ENCODE measurements at regions not wholly inside any gene's neighbourhood (a gene's known extent, or its start where the extent isn't known, plus 50 kb on each side); places are given as distances from the start of the nearest gene placed in this dataset.

DNA sequence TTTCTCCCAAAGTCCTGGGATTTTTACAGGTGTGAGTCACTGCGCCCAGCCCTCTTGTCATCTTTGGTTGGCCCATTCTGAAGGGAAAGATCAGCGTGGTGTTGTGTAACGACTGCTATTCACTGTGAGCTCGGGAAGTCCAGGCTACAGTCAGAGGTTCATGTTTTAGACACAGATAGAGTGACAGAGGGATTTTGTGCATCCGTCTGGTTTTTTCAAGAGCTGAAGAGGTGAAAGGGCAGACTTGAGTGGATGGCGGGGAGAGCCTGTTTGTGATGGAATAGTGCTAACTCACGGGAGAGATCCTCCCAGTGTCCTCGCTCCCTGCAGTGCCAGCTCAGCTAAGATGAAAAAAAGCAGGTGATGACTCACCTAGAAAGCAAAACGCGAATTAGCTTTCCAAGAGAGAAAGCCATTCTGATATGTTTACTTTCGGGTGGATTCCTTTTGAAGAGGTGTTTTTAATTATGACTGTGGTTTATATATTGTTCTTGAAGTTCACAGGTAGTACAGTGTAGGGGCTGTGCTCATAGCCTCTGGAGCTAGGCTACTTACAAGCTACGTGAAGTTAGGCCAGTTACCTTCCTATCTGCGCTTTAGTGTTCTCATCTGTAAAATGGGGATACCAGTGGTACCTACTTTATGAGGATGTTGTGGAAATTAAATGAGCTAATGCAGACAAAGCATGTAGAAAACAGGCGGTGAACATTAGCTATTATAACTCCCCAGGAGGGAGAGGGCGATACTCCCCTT is 67.2 kb downstream of the C11orf91 start:
- peak overlapping the region; percentile 88 for H3K27ac ChIP-seq (ENCODE audit: low read length)
- CTCF ChIA-PET = interaction anchor here (0.6 kb wide), 1 partner anchor 231 kb away, joined by 3 read pairs; no protein-coding TSS in a partner anchor
- H3K4me3 ChIP-seq (ENCODE audit: low read length) = peak overlapping the region; percentile 51; the same call in 1 of the 2 replicates
- TF ChIP-seq, protein P1, sequence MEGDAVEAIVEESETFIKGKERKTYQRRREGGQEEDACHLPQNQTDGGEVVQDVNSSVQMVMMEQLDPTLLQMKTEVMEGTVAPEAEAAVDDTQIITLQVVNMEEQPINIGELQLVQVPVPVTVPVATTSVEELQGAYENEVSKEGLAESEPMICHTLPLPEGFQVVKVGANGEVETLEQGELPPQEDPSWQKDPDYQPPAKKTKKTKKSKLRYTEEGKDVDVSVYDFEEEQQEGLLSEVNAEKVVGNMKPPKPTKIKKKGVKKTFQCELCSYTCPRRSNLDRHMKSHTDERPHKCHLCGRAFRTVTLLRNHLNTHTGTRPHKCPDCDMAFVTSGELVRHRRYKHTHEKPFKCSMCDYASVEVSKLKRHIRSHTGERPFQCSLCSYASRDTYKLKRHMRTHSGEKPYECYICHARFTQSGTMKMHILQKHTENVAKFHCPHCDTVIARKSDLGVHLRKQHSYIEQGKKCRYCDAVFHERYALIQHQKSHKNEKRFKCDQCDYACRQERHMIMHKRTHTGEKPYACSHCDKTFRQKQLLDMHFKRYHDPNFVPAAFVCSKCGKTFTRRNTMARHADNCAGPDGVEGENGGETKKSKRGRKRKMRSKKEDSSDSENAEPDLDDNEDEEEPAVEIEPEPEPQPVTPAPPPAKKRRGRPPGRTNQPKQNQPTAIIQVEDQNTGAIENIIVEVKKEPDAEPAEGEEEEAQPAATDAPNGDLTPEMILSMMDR (conservative IDR thresholded peaks at IDR 0.05; ENCODE audit: low read depth, low read length) = no peak
- no peak for TF ChIP-seq EZH2 (IDR thresholded peaks at IDR 0.05; ENCODE audit: low read length, unreplicated experiment)
- TF ChIP-seq EZH2phosphoT487 (IDR thresholded peaks at IDR 0.05; ENCODE audit: borderline replicate concordance, low read length) = no peak
- no peaks in the 10 kb centered on the region for H3K36me3 ChIP-seq (ENCODE audit: low read depth, low read length)
- no TSS peak for BruUV-seq (replicated peaks)
- H3K4me2 ChIP-seq (ENCODE audit: low read length) = peak overlapping the region; percentile 75
- H4K20me1 ChIP-seq (ENCODE audit: low read length) = no peaks in the 10 kb centered on the region
- POLR2A ChIA-PET (ENCODE audit: unreplicated experiment) = interaction anchor here (0.6 kb wide), 2 partner anchors 252 to 1946 kb away, joined by 3 to 5 read pairs; no protein-coding TSS in a partner anchor
- intact Hi-C loops (cut with micrococcal nuclease) = loop anchor here (5.0 kb wide), 2 partner anchors 91 to 181 kb away; no protein-coding TSS in a partner anchor
- no peaks in the 10 kb centered on the region for H3K9me3 ChIP-seq (ENCODE audit: low read length)
- no peaks in the 10 kb centered on the region for H3K27me3 ChIP-seq (ENCODE audit: low read length)
- peak overlapping the region; percentile 54 for H3K9ac ChIP-seq (ENCODE audit: low read length)
- H2AFZ ChIP-seq (ENCODE audit: low read length) = peak overlapping the region; percentile 49
- H3K4me1 ChIP-seq (ENCODE audit: insufficient read depth, low read length) = peaks cover 45% of the 10 kb centered on the region
- H3K79me2 ChIP-seq (ENCODE audit: low read length) = no peaks in the 10 kb centered on the region
- no peaks in the 10 kb centered on the region for H3K9me2 ChIP-seq (replicated peaks; ENCODE audit: low read length)
- peaks cover 8% of the 10 kb centered on the region for H3F3A ChIP-seq (ENCODE audit: low read length, unreplicated experiment)
- peak; percentile 89 for DNase-seq
- peak; percentile 77 for ATAC-seq

DNA sequence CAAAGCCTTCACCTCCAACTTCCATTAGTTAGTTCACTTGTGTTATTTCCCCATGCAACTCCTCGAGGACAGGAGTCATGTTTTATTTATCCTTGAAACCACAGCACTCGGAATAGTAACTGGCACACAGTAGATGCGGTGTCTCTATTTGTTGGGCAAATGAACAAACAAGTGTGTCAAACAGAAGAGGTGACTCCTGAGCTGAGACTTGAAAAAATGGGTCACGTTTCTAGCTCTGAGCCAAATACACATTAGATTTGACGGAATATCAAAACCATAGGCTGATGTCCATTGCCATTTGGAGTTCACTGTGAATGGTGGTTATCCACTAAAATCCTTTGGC is 68.9 kb downstream of the C11orf91 start:
- H4K20me1 ChIP-seq (ENCODE audit: low read length) = no peaks in the 10 kb centered on the region
- TF ChIP-seq EZH2 (IDR thresholded peaks at IDR 0.05; ENCODE audit: low read length, unreplicated experiment) (no peak), EZH2phosphoT487 (IDR thresholded peaks at IDR 0.05; ENCODE audit: borderline replicate concordance, low read length) (no peak)
- TF ChIP-seq, protein P1 (conservative IDR thresholded peaks at IDR 0.05; ENCODE audit: low read depth, low read length) = no peak
- BruUV-seq (replicated peaks) = no TSS peak
- ATAC-seq (no peak), DNase-seq (no peak)
- no peaks in the 10 kb centered on the region for H3K79me2 ChIP-seq (ENCODE audit: low read length)
- no peak overlapping the region for H3K4me3 ChIP-seq (ENCODE audit: low read length)
- POLR2A ChIA-PET (ENCODE audit: unreplicated experiment) = no interaction called here
- H3K9me3 ChIP-seq (ENCODE audit: low read length) = no peaks in the 10 kb centered on the region
- intact Hi-C loops (cut with micrococcal nuclease) = loop anchor here (5.0 kb wide), 2 partner anchors 89 to 179 kb away; no protein-coding TSS in a partner anchor
- H3F3A ChIP-seq (ENCODE audit: low read length, unreplicated experiment) = peaks cover 8% of the 10 kb centered on the region
- no peaks in the 10 kb centered on the region for H3K27me3 ChIP-seq (ENCODE audit: low read length)
- H2AFZ ChIP-seq (ENCODE audit: low read length) = no peak overlapping the region
- no peak overlapping the region for H3K27ac ChIP-seq (ENCODE audit: low read length)
- H3K4me2 ChIP-seq (ENCODE audit: low read length) = no peak overlapping the region
- H3K4me1 ChIP-seq (ENCODE audit: insufficient read depth, low read length) = peaks cover 45% of the 10 kb centered on the region
- no peaks in the 10 kb centered on the region for H3K36me3 ChIP-seq (ENCODE audit: low read depth, low read length)
- H3K9ac ChIP-seq (ENCODE audit: low read length) = no peak overlapping the region
- no peaks in the 10 kb centered on the region for H3K9me2 ChIP-seq (replicated peaks; ENCODE audit: low read length)
- CTCF ChIA-PET = no interaction called here

Data from PC-3 (cell line).